CD4-positive, alpha-beta T cell (primary cell): ENCODE measurements at regions not wholly inside any gene's neighbourhood (a gene's known extent, or its start where the extent isn't known, plus 50 kb on each side); places are given as distances from the start of the nearest gene placed in this dataset.

Experiments
- ATAC-seq: fragments of 200-7000 bp; cut with Tn5 transposase; one replicate; pipeline ENCODE4 v1.10.0; 2022; ENCODE audit warnings: mild to moderate bottlenecking; ENCODE audit not compliant: poor library complexity
- CTCF ChIA-PET: fragments of 350-600 bp; sonication (Branson Sonifier 250); formaldehyde crosslinking; loops from one replicate; lab custom pipeline; 2021; ENCODE audit warnings: antibody characterized with exemption, inconsistent platforms; lab: Charles Lee
- POLR2A ChIA-PET: fragments of 350-600 bp; sonication (Branson Sonifier 250); formaldehyde crosslinking; loops from one replicate; lab custom pipeline; 2021; ENCODE audit warnings: antibody characterized with exemption, inconsistent platforms; lab: Charles Lee
- DNase-seq, 14 experiments: peaks; one replicate each; pipeline ENCODE4 v3.0.0-alpha.2; 2013 to 2020; ENCODE audit warnings: mixed read lengths in 2 of 14
- H3K27ac ChIP-seq, 2 donors: one replicate each; pipeline versions ENCODE4 v1.5.1 to v1.7.0; 2013; ENCODE audit warnings: low read length in 2 of 2, low read depth in 1 of 2, mild to moderate bottlenecking in 1 of 2
- H3K27me3 ChIP-seq, 2 experiments: 1 replicate in 1 of 2; 2 replicates in 1 of 2; pipeline versions ENCODE4 v1.6.1 to v1.7.0; 2013; ENCODE audit warnings: low read length in 2 of 2, control low read depth in 1 of 2, mild to moderate bottlenecking in 1 of 2, moderate library complexity in 1 of 2; ENCODE audit not compliant: insufficient read depth in 2 of 2, control insufficient read depth in 1 of 2
- H3K36me3 ChIP-seq: one replicate; pipeline ENCODE4 v1.6.1; 2013; ENCODE audit warnings: low read length, control low read depth; ENCODE audit not compliant: insufficient read depth
- H3K4me1 ChIP-seq: one replicate; pipeline ENCODE4 v1.6.1; 2013; ENCODE audit warnings: low read length, control low read depth; ENCODE audit not compliant: insufficient read depth
- H3K4me3 ChIP-seq: one replicate; pipeline ENCODE4 v1.5.1; 2013; ENCODE audit warnings: mild to moderate bottlenecking, low read length, moderate library complexity
- H3K9me3 ChIP-seq, 2 experiments: 1 replicate in 1 of 2; 2 replicates in 1 of 2; pipeline versions ENCODE4 v1.6.1 to v1.7.0; 2013; ENCODE audit warnings: low read length in 2 of 2, mild to moderate bottlenecking in 2 of 2, control low read depth in 1 of 2, moderate library complexity in 1 of 2; ENCODE audit not compliant: control insufficient read depth in 1 of 2, insufficient read depth in 1 of 2
- H3K27ac Mint-ChIP-seq: one replicate; pipeline ENCODE4 v1.8.0; 2020; ENCODE audit warnings: mixed read lengths
- H3K27me3 Mint-ChIP-seq: one replicate; pipeline ENCODE4 v1.8.0; 2021; ENCODE audit warnings: mixed read lengths
- H3K36me3 Mint-ChIP-seq: one replicate; pipeline ENCODE4 v1.8.0; 2021; ENCODE audit warnings: low read depth, mixed read lengths
- H3K4me1 Mint-ChIP-seq: one replicate; pipeline ENCODE4 v1.8.0; 2021; ENCODE audit warnings: low read depth, mixed read lengths
- H3K4me3 Mint-ChIP-seq: one replicate; pipeline ENCODE4 v1.8.0; 2020; ENCODE audit warnings: mild to moderate bottlenecking, mixed read lengths
- H3K9me3 Mint-ChIP-seq: one replicate; pipeline ENCODE4 v1.8.0; 2020; ENCODE audit warnings: mixed read lengths
- intact Hi-C, 2 experiments: fragments of 100-400 bp; cut with DNase I in 1 of 2; cut with micrococcal nuclease in 1 of 2; formaldehyde crosslinking; loops; one replicate each; pipeline versions ENCODE4 v1.15.1 to v1.9.0; 2023 to 2025; cut with DNase I, micrococcal nuclease
- TF ChIP-seq, protein P1 (sequence below): fragments of 200-600 bp; IDR thresholded peaks from one replicate; pipeline ENCODE4 v1.8.0; 2022; ENCODE audit warnings: antibody characterized with exemption, mild to moderate bottlenecking

- ATAC-seq, result no peak
- no peaks in the 10 kb centered on the region for H3K27me3 ChIP-seq
- TF ChIP-seq, protein P1, sequence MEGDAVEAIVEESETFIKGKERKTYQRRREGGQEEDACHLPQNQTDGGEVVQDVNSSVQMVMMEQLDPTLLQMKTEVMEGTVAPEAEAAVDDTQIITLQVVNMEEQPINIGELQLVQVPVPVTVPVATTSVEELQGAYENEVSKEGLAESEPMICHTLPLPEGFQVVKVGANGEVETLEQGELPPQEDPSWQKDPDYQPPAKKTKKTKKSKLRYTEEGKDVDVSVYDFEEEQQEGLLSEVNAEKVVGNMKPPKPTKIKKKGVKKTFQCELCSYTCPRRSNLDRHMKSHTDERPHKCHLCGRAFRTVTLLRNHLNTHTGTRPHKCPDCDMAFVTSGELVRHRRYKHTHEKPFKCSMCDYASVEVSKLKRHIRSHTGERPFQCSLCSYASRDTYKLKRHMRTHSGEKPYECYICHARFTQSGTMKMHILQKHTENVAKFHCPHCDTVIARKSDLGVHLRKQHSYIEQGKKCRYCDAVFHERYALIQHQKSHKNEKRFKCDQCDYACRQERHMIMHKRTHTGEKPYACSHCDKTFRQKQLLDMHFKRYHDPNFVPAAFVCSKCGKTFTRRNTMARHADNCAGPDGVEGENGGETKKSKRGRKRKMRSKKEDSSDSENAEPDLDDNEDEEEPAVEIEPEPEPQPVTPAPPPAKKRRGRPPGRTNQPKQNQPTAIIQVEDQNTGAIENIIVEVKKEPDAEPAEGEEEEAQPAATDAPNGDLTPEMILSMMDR, result no peak
- H3K4me3 ChIP-seq, result no peak overlapping the region
- Mint-ChIP-seq H3K4me3 (no peak overlapping the region), H3K27me3 (no peaks in the 10 kb centered on the region), H3K27ac (no peak overlapping the region), H3K36me3 (no peaks in the 10 kb centered on the region), H3K9me3 (no peaks in the 10 kb centered on the region), H3K4me1 (no peaks in the 10 kb centered on the region)
- no peaks in the 10 kb centered on the region for H3K4me1 ChIP-seq
- no peak for DNase-seq
- no peaks in the 10 kb centered on the region for H3K36me3 ChIP-seq
- ChIA-PET POLR2A (no interaction called here), CTCF (no interaction called here)
- no peak overlapping the region for H3K27ac ChIP-seq
- intact Hi-C loops, result no loop called here
- no peaks in the 10 kb centered on the region for H3K9me3 ChIP-seq
Measured at GRCh38 chr7:24462117-24462516, 111.1 kb upstream of the PALS2 start.

DNA sequence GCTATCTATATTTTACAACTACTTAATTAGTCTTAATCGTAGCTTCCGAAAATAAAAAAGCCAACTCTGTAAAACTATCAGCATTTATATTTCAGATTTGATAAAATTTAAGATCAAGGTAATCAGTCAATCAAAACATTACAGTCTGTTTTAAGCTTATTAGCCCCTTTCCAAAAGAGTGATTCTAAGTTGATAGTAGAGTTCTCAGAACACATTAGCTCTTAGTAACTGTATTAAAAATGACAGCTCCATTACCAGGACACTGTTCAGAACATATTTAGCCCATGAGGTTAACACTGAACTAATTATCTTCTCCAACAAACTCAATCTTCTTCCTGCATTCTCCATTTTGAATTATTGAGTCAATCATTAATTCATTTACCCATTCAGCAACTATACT lies 110.3 kb upstream of the PALS2 start:
- no peaks in the 10 kb centered on the region for H3K4me1 Mint-ChIP-seq
- no peak overlapping the region for H3K27ac Mint-ChIP-seq
- ChIA-PET POLR2A (no interaction called here), CTCF (no interaction called here)
- H3K4me3 ChIP-seq, result no peak overlapping the region
- no peaks in the 10 kb centered on the region for H3K36me3 Mint-ChIP-seq
- no peaks in the 10 kb centered on the region for H3K27me3 ChIP-seq
- H3K9me3 Mint-ChIP-seq, result no peaks in the 10 kb centered on the region
- H3K27me3 Mint-ChIP-seq, result no peaks in the 10 kb centered on the region
- H3K27ac ChIP-seq, result no peak overlapping the region
- H3K9me3 ChIP-seq, result no peaks in the 10 kb centered on the region
- no peak overlapping the region for H3K4me3 Mint-ChIP-seq
- H3K36me3 ChIP-seq, result no peaks in the 10 kb centered on the region
- DNase-seq (no peak), ATAC-seq (no peak)
- no peaks in the 10 kb centered on the region for H3K4me1 ChIP-seq
- intact Hi-C loops, result no loop called here
- TF ChIP-seq, protein P1, result no peak

DNA sequence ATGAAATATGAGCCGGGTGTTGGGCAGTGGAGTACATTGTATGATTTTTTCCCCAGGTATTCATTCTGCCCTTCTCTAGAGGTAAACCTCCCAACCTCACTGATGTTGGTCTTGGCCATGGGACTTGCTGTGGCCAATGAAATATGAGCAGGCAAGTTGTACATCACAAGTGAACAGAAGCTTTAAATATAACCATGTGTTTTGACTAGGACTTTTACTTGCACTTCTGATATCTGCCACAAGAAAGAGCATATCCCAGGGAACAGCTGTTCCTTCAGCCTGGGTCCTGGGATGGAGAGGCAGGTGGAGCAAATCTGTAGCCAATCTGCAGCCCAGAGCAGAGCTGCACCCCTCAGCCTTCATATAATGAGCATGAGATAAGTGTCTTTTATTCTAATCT lies 109.8 kb upstream of the PALS2 start:
- Mint-ChIP-seq H3K27ac (no peak overlapping the region), H3K4me1 (no peaks in the 10 kb centered on the region), H3K36me3 (no peaks in the 10 kb centered on the region), H3K9me3 (no peaks in the 10 kb centered on the region), H3K27me3 (no peaks in the 10 kb centered on the region), H3K4me3 (no peak overlapping the region)
- Histone ChIP-seq H3K9me3 (no peaks in the 10 kb centered on the region), H3K4me3 (no peak overlapping the region), H3K27ac (no peak overlapping the region), H3K36me3 (no peaks in the 10 kb centered on the region), H3K4me1 (no peaks in the 10 kb centered on the region), H3K27me3 (no peaks in the 10 kb centered on the region)
- no peak for DNase-seq
- CTCF ChIA-PET, result no interaction called here
- no peak for ATAC-seq
- TF ChIP-seq, protein P1, result no peak
- POLR2A ChIA-PET, result no interaction called here
- intact Hi-C loops, result no loop called here
